SK-N-SH treated with all-trans-retinoic acid at 6 μM for 48 hours (cell line): ENCODE measurements at regions not wholly inside any gene's neighbourhood (a gene's known extent, or its start where the extent isn't known, plus 50 kb on each side); places are given as distances from the start of the nearest gene placed in this dataset.

Experiments used
- ATAC-seq: fragments of 200-7000 bp; cut with Tn5 transposase; 3 replicates; pipeline ENCODE4 v1.9.1; 2020; ENCODE audit warnings: mild to moderate bottlenecking, moderate library complexity
- ARNTL ChIP-seq: fragments of 450-650 bp; formaldehyde crosslinking; IDR thresholded peaks from 2 replicates; pipeline ENCODE4 v1.5.0; 2020; ENCODE audit warnings: low read depth, mild to moderate bottlenecking, moderate library complexity, borderline replicate concordance
- BACH2 ChIP-seq: fragments of 250-450 bp; sonication (Bioruptor Pico); IDR thresholded peaks from 2 replicates; pipeline ENCODE4 v1.9.0; 2021; ENCODE audit warnings: mild to moderate bottlenecking, borderline replicate concordance
- CREB5 ChIP-seq: fragments of 250-450 bp; sonication (Bioruptor Pico); IDR thresholded peaks from 2 replicates; pipeline ENCODE4 v1.5.1; 2020; ENCODE audit warnings: low read depth, mild to moderate bottlenecking, moderate library complexity
- CSDC2 ChIP-seq: fragments of 250-450 bp; sonication (Bioruptor Pico); IDR thresholded peaks from 2 replicates; pipeline ENCODE4 v1.5.0; 2020; ENCODE audit warnings: mild to moderate bottlenecking, moderate library complexity
- ESRRG ChIP-seq: fragments of 250-450 bp; sonication (Bioruptor Pico); IDR thresholded peaks from 2 replicates; pipeline ENCODE4 v1.6.1; 2021; ENCODE audit warnings: mild to moderate bottlenecking
- GLIS3 ChIP-seq: fragments of 250-450 bp; sonication (Bioruptor Pico); IDR thresholded peaks from 2 replicates; pipeline ENCODE4 v1.5.0; 2020; ENCODE audit warnings: mild to moderate bottlenecking, moderate library complexity
- ISL1 ChIP-seq: fragments of 250-450 bp; sonication (Bioruptor Pico); IDR thresholded peaks from 2 replicates; pipeline ENCODE4 v2.1.2; 2022; ENCODE audit warnings: mild to moderate bottlenecking, moderate library complexity
- OSR1 ChIP-seq: fragments of 250-450 bp; sonication (Bioruptor Pico); IDR thresholded peaks from 2 replicates; pipeline ENCODE4 v1.8.0; 2022; ENCODE audit warnings: moderate library complexity, mild to moderate bottlenecking, inconsistent platforms
- PATZ1 ChIP-seq: fragments of 250-450 bp; sonication (Bioruptor Pico); IDR thresholded peaks from 2 replicates; pipeline ENCODE4 v1.8.0; 2020; ENCODE audit warnings: mild to moderate bottlenecking, moderate library complexity, borderline replicate concordance
- POU6F1 ChIP-seq: fragments of 250-450 bp; sonication (Bioruptor Pico); IDR thresholded peaks from 2 replicates; pipeline ENCODE4 v1.8.0; 2021; ENCODE audit warnings: low read depth, mild to moderate bottlenecking, moderate library complexity, borderline replicate concordance
- PPARA ChIP-seq: fragments of 250-450 bp; sonication (Bioruptor Pico); IDR thresholded peaks from 2 replicates; pipeline ENCODE4 v1.5.0; 2020; ENCODE audit warnings: mild to moderate bottlenecking, borderline replicate concordance
- RARB ChIP-seq: fragments of 250-450 bp; sonication (Bioruptor Pico); IDR thresholded peaks from 2 replicates; pipeline ENCODE4 v1.8.0; 2021; ENCODE audit warnings: mild to moderate bottlenecking, moderate library complexity
- TCF4 ChIP-seq: fragments of 250-450 bp; sonication (Bioruptor Pico); IDR thresholded peaks from 2 replicates; pipeline ENCODE4 v1.8.0; 2021; ENCODE audit warnings: mild to moderate bottlenecking, moderate library complexity, borderline replicate concordance
- TOX ChIP-seq: fragments of 250-450 bp; sonication (Bioruptor Pico); IDR thresholded peaks from 2 replicates; pipeline ENCODE4 v1.8.0; 2021; ENCODE audit warnings: mild to moderate bottlenecking, moderate library complexity, borderline replicate concordance
- TSHZ2 ChIP-seq: fragments of 250-450 bp; sonication (Bioruptor Pico); IDR thresholded peaks from 2 replicates; pipeline ENCODE4 v1.5.0; 2020; ENCODE audit warnings: mild to moderate bottlenecking, moderate library complexity
- ZC3H10 ChIP-seq: fragments of 250-450 bp; sonication (Bioruptor Pico); IDR thresholded peaks from 2 replicates; pipeline ENCODE4 v1.5.1; 2021; ENCODE audit warnings: mild to moderate bottlenecking, moderate library complexity
- ZFP3 ChIP-seq: fragments of 250-450 bp; sonication (Bioruptor Pico); IDR thresholded peaks from 2 replicates; pipeline ENCODE4 v1.5.0; 2020; ENCODE audit warnings: mild to moderate bottlenecking, moderate library complexity
- ZFP30 ChIP-seq: fragments of 450-650 bp; formaldehyde crosslinking; IDR thresholded peaks from 2 replicates; pipeline ENCODE4 v1.5.0; 2022; ENCODE audit warnings: mild to moderate bottlenecking, moderate library complexity
- ZNF70 ChIP-seq: fragments of 450-650 bp; formaldehyde crosslinking; IDR thresholded peaks from 2 replicates; pipeline ENCODE4 v1.5.0; 2020; ENCODE audit warnings: mild to moderate bottlenecking, moderate library complexity
- ZNF8 ChIP-seq: fragments of 450-650 bp; formaldehyde crosslinking; IDR thresholded peaks from 2 replicates; pipeline ENCODE4 v1.5.0; 2020; ENCODE audit warnings: mild to moderate bottlenecking, moderate library complexity

GRCh38 chr2:124978597-124978996, 953.5 kb downstream of the CNTNAP5 start:
- TF ChIP-seq TCF4 (peak; percentile 63; the same call in 1 of the 2 replicates), TOX (CRISPR knock-in tag) (no peak)
- ATAC-seq, result no peak

GRCh38 chr2:124983595-124983994, 958.5 kb downstream of the CNTNAP5 start:
- ATAC-seq, result no peak
- TF ChIP-seq ARNTL (CRISPR knock-in tag) (no peak), BACH2 (CRISPR knock-in tag) (no peak), ESRRG (CRISPR knock-in tag) (no peak), OSR1 (CRISPR knock-in tag) (no peak), GLIS3 (CRISPR knock-in tag) (no peak), RARB (CRISPR knock-in tag) (no peak), PATZ1 (CRISPR knock-in tag) (no peak), ZC3H10 (CRISPR knock-in tag) (no peak)

GRCh38 chr2:124985270-124985669, 960.2 kb downstream of the CNTNAP5 start:
- no peak for ATAC-seq

GRCh38 chr2:124986136-124986535, 961.0 kb downstream of the CNTNAP5 start:
- ATAC-seq, result no peak
- TF ChIP-seq CREB5 (CRISPR knock-in tag) (no peak), PPARA (no peak), ESRRG (CRISPR knock-in tag) (no peak), ZFP3 (CRISPR knock-in tag) (no peak), TSHZ2 (CRISPR knock-in tag) (no peak), TCF4 (no peak), ZNF70 (CRISPR knock-in tag) (no peak), OSR1 (CRISPR knock-in tag) (no peak)

More at GRCh38 chr2:124985270-124985669, 960.2 kb downstream of the CNTNAP5 start:
- TF ChIP-seq RARB (CRISPR knock-in tag), result no peak
- TF ChIP-seq CSDC2 (CRISPR knock-in tag), result no peak
- TF ChIP-seq CREB5 (CRISPR knock-in tag), result no peak
- no peak for TF ChIP-seq ZC3H10 (CRISPR knock-in tag)
- TF ChIP-seq ZFP30, result no peak
- TF ChIP-seq POU6F1 (CRISPR knock-in tag), result no peak
- no peak for TF ChIP-seq ZNF70 (CRISPR knock-in tag)
- TF ChIP-seq PPARA, result no peak
- TF ChIP-seq ISL1 (CRISPR knock-in tag), result no peak
- no peak for TF ChIP-seq ZNF8 (CRISPR knock-in tag)
- TF ChIP-seq ARNTL (CRISPR knock-in tag), result no peak
- no peak for TF ChIP-seq GLIS3 (CRISPR knock-in tag)
- no peak for TF ChIP-seq PATZ1 (CRISPR knock-in tag)
- TF ChIP-seq, all 23 proteins: peak for 0
